Ovary (tissue), 7 donors: ENCODE measurements at regions not wholly inside any gene's neighbourhood (a gene's known extent, or its start where the extent isn't known, plus 50 kb on each side); places are given as distances from the start of the nearest gene placed in this dataset.

Experiments used
- DNase-seq, 5 donors: peaks; one replicate each; pipeline ENCODE4 v3.0.0-alpha.2; 2019 to 2020
- H3K27ac ChIP-seq, 2 donors: fragments of 200-600 bp; one replicate each; pipeline versions ENCODE4 v1.5.1 to v1.8.0; 2019 to 2022
- H3K27me3 ChIP-seq: fragments of 200-600 bp; one replicate; pipeline ENCODE4 v1.8.0; 2022
- H3K36me3 ChIP-seq: fragments of 200-600 bp; sonication (generic); one replicate; pipeline ENCODE4 v1.5.1; 2019
- H3K4me1 ChIP-seq: one replicate; pipeline ENCODE4 v1.8.1; 2013; ENCODE audit warnings: mild to moderate bottlenecking, moderate library complexity; ENCODE audit not compliant: insufficient read depth
- H3K4me3 ChIP-seq: fragments of 200-600 bp; sonication (generic); one replicate; pipeline ENCODE4 v1.5.1; 2017
- H3K9me3 ChIP-seq, 2 donors: fragments of 200-600 bp in 1 of 2; sonication (generic) in 1 of 2; one replicate each; pipeline versions ENCODE4 v1.5.1 to v1.8.1; 2013 to 2019; ENCODE audit warnings: mild to moderate bottlenecking in 1 of 2, moderate library complexity in 1 of 2
- EP300 ChIP-seq: sonication (generic); formaldehyde crosslinking; IDR thresholded peaks from one replicate; pipeline ENCODE4 v1.6.1; 2017; ENCODE audit warnings: antibody characterized with exemption
- POLR2A ChIP-seq: fragments of 450-650 bp; IDR thresholded peaks from one replicate; pipeline ENCODE4 v1.6.1; 2017; ENCODE audit warnings: antibody characterized with exemption, mild to moderate bottlenecking, moderate library complexity
- WGBS, 3 donors: extraction: QIAGEN DNeasy Blood & Tissue Kit in 1 of 3; methylation state at CpG; one replicate each; pipeline versions ENCODE4 v1.1.5 to v1.1.7; 2013 to 2017; 5-methylcytosine and 5-hydroxymethylcytosine counted together
- intact Hi-C, 4 donors: fragments of 100-400 bp; cut with DNase I; formaldehyde crosslinking; loops; one replicate each; pipeline versions ENCODE4 v1.11.0 to v1.15.1; 2022 to 2023
- TF ChIP-seq, protein P1 (sequence below), 3 donors: fragments of 450-650 bp in 2 of 3; fragments of 200-600 bp in 1 of 3; IDR thresholded peaks; one replicate each; pipeline versions ENCODE4 v1.5.1 to v1.8.0; 2016 to 2022; ENCODE audit warnings: antibody characterized with exemption in 3 of 3, mild to moderate bottlenecking in 1 of 3
- donor health status: DM: no; HTN: no; CAD: no; lungs with moderate emphysema.
- donor health status: DM: no; HTN: no; CAD: no.
- donor health status: Bipolar disorder and iron deficiency.
- donor health status: DM: no; HTN: no; CAD: no.
- donor health status: DM: yes; HTN: yes; CAD: no.

DNA sequence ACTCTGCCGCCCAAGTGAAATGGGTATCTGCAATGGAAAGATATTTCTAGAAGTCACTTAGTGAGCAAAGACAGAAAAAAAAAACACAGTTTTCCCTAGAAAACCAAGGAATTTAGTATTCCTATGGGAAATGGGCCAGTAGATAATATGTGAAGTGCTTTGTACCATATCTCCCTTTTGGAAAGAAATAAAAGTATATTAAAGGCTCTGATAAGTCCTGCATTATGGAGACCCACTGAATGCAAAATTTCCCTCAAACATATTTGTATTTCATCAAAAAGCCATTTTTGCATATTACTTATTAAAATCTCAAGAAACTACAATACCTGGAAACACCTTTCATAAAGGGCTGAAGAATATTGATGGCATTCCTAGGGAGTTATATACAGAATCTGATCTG lies 51.6 kb upstream of the DYNLRB2 start:
- no peak for TF ChIP-seq POLR2A
- TF ChIP-seq EP300, result no peak
- TF ChIP-seq, protein P1, sequence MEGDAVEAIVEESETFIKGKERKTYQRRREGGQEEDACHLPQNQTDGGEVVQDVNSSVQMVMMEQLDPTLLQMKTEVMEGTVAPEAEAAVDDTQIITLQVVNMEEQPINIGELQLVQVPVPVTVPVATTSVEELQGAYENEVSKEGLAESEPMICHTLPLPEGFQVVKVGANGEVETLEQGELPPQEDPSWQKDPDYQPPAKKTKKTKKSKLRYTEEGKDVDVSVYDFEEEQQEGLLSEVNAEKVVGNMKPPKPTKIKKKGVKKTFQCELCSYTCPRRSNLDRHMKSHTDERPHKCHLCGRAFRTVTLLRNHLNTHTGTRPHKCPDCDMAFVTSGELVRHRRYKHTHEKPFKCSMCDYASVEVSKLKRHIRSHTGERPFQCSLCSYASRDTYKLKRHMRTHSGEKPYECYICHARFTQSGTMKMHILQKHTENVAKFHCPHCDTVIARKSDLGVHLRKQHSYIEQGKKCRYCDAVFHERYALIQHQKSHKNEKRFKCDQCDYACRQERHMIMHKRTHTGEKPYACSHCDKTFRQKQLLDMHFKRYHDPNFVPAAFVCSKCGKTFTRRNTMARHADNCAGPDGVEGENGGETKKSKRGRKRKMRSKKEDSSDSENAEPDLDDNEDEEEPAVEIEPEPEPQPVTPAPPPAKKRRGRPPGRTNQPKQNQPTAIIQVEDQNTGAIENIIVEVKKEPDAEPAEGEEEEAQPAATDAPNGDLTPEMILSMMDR (IDR thresholded peaks at IDR 0.05), result no peak
- Histone ChIP-seq H3K27ac (no peak overlapping the region), H3K27me3 (no peaks in the 10 kb centered on the region), H3K4me1 (no peaks in the 10 kb centered on the region), H3K36me3 (no peaks in the 10 kb centered on the region), H3K9me3 (no peaks in the 10 kb centered on the region), H3K4me3 (no peak overlapping the region)
- DNase-seq, result no peak
- intact Hi-C loops, result no loop called here
- 89 to 94% (median 93%) methylated on average over 1 of the region's 1 CpG for WGBS, 3 donors

DNA sequence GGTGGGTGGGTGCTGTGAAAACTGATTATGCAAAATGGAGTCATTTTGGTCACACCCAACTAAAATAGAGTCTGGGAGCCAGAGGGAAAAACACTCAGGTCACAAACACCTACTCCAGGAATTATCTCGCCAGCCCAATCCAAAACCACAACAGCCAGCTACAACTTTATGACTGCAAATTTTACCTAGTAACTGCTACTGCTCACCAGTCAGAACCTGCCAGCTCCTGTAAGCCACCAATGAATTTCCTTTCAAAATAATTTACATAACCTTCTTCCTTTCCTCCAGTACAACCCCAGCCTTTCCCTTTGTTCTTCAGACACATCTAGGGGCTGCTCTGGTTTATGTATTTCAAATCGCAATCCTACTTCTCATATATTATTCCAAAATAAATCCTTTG lies 52.6 kb upstream of the DYNLRB2 start:
- Histone ChIP-seq H3K27me3 (no peaks in the 10 kb centered on the region), H3K36me3 (no peaks in the 10 kb centered on the region), H3K9me3 (no peaks in the 10 kb centered on the region), H3K27ac (no peak overlapping the region), H3K4me3 (no peak overlapping the region), H3K4me1 (no peaks in the 10 kb centered on the region)
- TF ChIP-seq, protein P1 (IDR thresholded peaks at IDR 0.05), result no peak
- TF ChIP-seq EP300, result no peak
- TF ChIP-seq POLR2A, result no peak
- WGBS, 3 donors, result 72 to 82% (median 78%) methylated on average over 2 of the region's 2 CpGs
- no peak for DNase-seq
- intact Hi-C loops, result no loop called here

DNA sequence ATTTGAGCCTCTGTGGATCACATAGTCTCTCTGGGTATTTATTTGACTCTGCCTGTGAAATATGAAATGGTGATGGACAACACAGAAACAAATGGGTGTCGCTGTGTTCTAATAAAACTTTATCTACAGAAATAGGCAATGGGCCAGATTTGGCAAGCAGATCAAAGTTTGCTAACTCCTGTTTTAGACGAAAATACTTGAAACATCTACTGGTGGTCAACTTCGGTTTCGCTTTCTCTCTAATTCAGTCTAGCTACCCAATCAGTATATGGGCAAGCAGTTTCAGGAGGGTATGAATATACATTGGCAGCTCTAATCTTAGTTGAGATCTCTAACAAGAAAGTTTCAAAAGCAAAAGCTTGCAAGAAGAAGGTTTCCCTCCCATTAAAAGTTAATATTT lies 60.1 kb upstream of the DYNLRB2 start:
- no peaks in the 10 kb centered on the region for H3K27me3 ChIP-seq
- intact Hi-C loops, result no loop called here
- no peaks in the 10 kb centered on the region for H3K36me3 ChIP-seq
- no peaks in the 10 kb centered on the region for H3K9me3 ChIP-seq
- 79 to 82% (median 80%) methylated on average over 4 of the region's 4 CpGs for WGBS, 3 donors
- H3K4me3 ChIP-seq, result no peak overlapping the region
- TF ChIP-seq, protein P1 (IDR thresholded peaks at IDR 0.05), result no peak
- TF ChIP-seq POLR2A (no peak), EP300 (no peak)
- H3K27ac ChIP-seq, result no peak overlapping the region
- DNase-seq, result no peak
- H3K4me1 ChIP-seq, result no peaks in the 10 kb centered on the region

DNA sequence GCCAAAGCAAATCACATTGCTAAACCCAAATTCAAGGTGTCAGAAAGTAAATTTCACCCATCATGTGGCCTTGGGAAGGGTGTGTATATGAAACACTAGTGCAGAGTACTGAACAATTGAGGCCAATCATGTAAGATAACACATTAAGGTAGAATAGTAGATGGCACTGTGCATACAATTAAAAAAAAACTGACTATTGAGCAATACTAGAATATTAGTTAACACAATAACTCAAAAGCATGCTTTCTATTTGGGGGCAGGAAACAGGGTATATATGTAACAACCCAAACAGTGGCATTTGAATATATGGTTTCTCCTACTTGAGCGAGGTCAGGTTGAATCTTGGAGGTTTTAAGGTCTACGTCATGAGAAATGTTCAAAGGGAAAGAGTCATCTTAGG lies 63.0 kb upstream of the DYNLRB2 start:
- Histone ChIP-seq H3K4me3 (no peak overlapping the region), H3K36me3 (no peaks in the 10 kb centered on the region), H3K4me1 (no peaks in the 10 kb centered on the region), H3K27me3 (no peaks in the 10 kb centered on the region), H3K27ac (no peak overlapping the region), H3K9me3 (no peaks in the 10 kb centered on the region)
- 94 to 96% (median 95%) methylated on average over 2 of the region's 2 CpGs for WGBS, 3 donors
- DNase-seq, result no peak
- intact Hi-C loops, result no loop called here
- TF ChIP-seq EP300 (no peak), POLR2A (no peak)
- TF ChIP-seq, protein P1 (IDR thresholded peaks at IDR 0.05), result no peak

DNA sequence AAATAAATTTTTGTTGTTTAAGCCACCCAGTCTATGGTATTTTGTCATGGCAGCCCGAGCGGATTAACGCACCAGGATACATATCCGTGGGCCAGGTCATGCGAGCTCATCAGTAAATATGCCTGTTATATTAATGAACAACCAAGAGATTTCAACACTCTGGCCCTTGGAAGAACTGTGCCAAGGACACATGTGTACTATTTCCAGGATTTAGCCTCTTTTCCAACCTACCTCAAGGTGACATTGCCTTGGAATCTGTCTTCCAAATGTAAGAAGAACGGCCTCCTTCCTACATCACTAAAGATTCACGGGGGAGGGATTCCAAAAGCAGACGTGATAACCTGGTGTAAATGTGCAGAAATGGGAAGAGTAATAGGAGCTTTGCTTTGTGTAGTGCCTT lies 72.8 kb upstream of the DYNLRB2 start:
- 76 to 88% (median 81%) methylated on average over 8 of the region's 8 CpGs for WGBS, 3 donors
- Histone ChIP-seq H3K36me3 (no peaks in the 10 kb centered on the region), H3K4me3 (no peak overlapping the region), H3K4me1 (peaks cover 2% of the 10 kb centered on the region), H3K27me3 (no peaks in the 10 kb centered on the region), H3K9me3 (no peaks in the 10 kb centered on the region), H3K27ac (no peak overlapping the region)
- intact Hi-C loops, result no loop called here
- no peak for DNase-seq
- TF ChIP-seq EP300 (no peak), POLR2A (no peak)
- TF ChIP-seq, protein P1 (IDR thresholded peaks at IDR 0.05), result no peak
